Esophagus squamous epithelium (tissue), 5 donors: ENCODE measurements at regions not wholly inside any gene's neighbourhood (a gene's known extent, or its start where the extent isn't known, plus 50 kb on each side); places are given as distances from the start of the nearest gene placed in this dataset.

ENCODE experiments used
- DNase-seq: peaks from one replicate; lab custom pipeline; 2025; lab: John Stamatoyannopoulos, UW
- H3K27ac ChIP-seq, 4 donors: fragments of 200-600 bp; sonication (generic); one replicate each; pipeline ENCODE4 v1.5.1; 2016 to 2019; ENCODE audit warnings: mild to moderate bottlenecking in 1 of 4
- H3K27me3 ChIP-seq, 4 donors: fragments of 200-600 bp; sonication (generic); 1 replicate in 3 of 4; 2 replicates in 1 of 4; pipeline versions ENCODE4 v1.5.1 to v1.6.0; 2017 to 2021; ENCODE audit warnings: antibody characterized with exemption in 1 of 4
- H3K36me3 ChIP-seq, 3 donors: fragments of 200-600 bp; sonication (generic); one replicate each; pipeline ENCODE4 v1.5.1; 2016 to 2019
- H3K4me1 ChIP-seq, 3 donors: fragments of 200-600 bp; sonication (generic); one replicate each; pipeline ENCODE4 v1.5.1; 2017 to 2019
- H3K4me3 ChIP-seq, 4 donors: fragments of 200-600 bp; sonication (generic); 1 replicate in 3 of 4; 2 replicates in 1 of 4; pipeline ENCODE4 v1.5.1; 2016 to 2019; ENCODE audit warnings: mild to moderate bottlenecking in 2 of 4, moderate library complexity in 1 of 4
- H3K9me3 ChIP-seq, 3 donors: fragments of 200-600 bp; sonication (generic); one replicate each; pipeline ENCODE4 v1.5.1; 2016 to 2019
- POLR2A ChIP-seq, 4 donors: fragments of 450-650 bp; IDR thresholded peaks; one replicate each; pipeline ENCODE4 v1.6.1; 2017; ENCODE audit warnings: antibody characterized with exemption in 4 of 4, mild to moderate bottlenecking in 4 of 4, moderate library complexity in 3 of 4
- whole genome bisulfite sequencing, 2 donors: methylation state at CpG; one replicate each; pipeline ENCODE4 v1.1.5; 2018; 5-methylcytosine and 5-hydroxymethylcytosine counted together
- intact Hi-C: fragments of 100-400 bp; cut with DNase I; formaldehyde crosslinking; loops from one replicate; pipeline ENCODE4 v1.15.0; 2022
- TF ChIP-seq, protein P1 (sequence below), 6 experiments: fragments of 450-650 bp in 4 of 6; fragments of 200-600 bp in 2 of 6; sonication (generic) in 2 of 6; IDR thresholded peaks; one replicate each; pipeline ENCODE4 v1.5.1; 2016 to 2019; ENCODE audit warnings: antibody characterized with exemption in 6 of 6, mild to moderate bottlenecking in 4 of 6, moderate library complexity in 4 of 6
- donor health status: DM: yes; HTN: yes; CAD: no.

- no peaks in the 10 kb centered on the region for H3K4me1 ChIP-seq
- H3K9me3 ChIP-seq, result no peaks in the 10 kb centered on the region
- no peaks in the 10 kb centered on the region for H3K36me3 ChIP-seq
- DNase-seq, result no peak
- no peak overlapping the region for H3K27ac ChIP-seq
- WGBS, 2 donors, result 86 to 88% methylated on average over 2 of the region's 2 CpGs
- intact Hi-C loops, result no loop called here
- H3K27me3 ChIP-seq, result no peaks in the 10 kb centered on the region
- no peak overlapping the region for H3K4me3 ChIP-seq
- TF ChIP-seq, protein P1, sequence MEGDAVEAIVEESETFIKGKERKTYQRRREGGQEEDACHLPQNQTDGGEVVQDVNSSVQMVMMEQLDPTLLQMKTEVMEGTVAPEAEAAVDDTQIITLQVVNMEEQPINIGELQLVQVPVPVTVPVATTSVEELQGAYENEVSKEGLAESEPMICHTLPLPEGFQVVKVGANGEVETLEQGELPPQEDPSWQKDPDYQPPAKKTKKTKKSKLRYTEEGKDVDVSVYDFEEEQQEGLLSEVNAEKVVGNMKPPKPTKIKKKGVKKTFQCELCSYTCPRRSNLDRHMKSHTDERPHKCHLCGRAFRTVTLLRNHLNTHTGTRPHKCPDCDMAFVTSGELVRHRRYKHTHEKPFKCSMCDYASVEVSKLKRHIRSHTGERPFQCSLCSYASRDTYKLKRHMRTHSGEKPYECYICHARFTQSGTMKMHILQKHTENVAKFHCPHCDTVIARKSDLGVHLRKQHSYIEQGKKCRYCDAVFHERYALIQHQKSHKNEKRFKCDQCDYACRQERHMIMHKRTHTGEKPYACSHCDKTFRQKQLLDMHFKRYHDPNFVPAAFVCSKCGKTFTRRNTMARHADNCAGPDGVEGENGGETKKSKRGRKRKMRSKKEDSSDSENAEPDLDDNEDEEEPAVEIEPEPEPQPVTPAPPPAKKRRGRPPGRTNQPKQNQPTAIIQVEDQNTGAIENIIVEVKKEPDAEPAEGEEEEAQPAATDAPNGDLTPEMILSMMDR (IDR thresholded peaks at IDR 0.05), result no peak
- no peak for TF ChIP-seq POLR2A (IDR thresholded peaks at IDR 0.05)
These were observed 489.2 kb downstream of the SATB2 start for GRCh38 chr2:198968545-198968944.

- Histone ChIP-seq H3K27me3 (no peaks in the 10 kb centered on the region), H3K27ac (no peak overlapping the region), H3K36me3 (no peaks in the 10 kb centered on the region), H3K4me1 (no peaks in the 10 kb centered on the region), H3K9me3 (no peaks in the 10 kb centered on the region), H3K4me3 (no peak overlapping the region)
- no peak for DNase-seq
- TF ChIP-seq, protein P1 (IDR thresholded peaks at IDR 0.05), result no peak
- TF ChIP-seq POLR2A (IDR thresholded peaks at IDR 0.05), result no peak
- intact Hi-C loops, result no loop called here
These were observed 491.5 kb downstream of the SATB2 start for GRCh38 chr2:198966269-198966668.

DNA sequence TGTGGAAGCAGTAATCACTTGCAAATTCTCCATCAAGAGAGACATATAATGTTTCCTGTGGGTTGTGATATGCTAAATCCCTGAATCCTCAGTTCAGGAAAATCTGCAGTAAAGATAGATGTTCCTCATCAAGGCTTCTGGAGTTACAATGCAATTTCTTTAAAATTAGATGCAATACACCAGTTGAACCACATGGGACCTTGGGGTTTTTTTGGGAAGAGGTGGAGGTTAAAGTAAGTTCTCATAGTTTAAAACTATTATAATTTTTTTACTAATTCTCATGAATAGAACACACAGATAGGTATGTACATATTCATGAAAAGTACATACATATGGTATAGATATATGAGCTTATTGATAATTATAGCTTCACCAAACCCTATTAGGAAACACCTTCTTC, 496.2 kb downstream of the SATB2 start:
- Histone ChIP-seq H3K27me3 (no peaks in the 10 kb centered on the region), H3K4me3 (no peak overlapping the region), H3K9me3 (no peaks in the 10 kb centered on the region), H3K27ac (no peak overlapping the region), H3K36me3 (no peaks in the 10 kb centered on the region), H3K4me1 (no peaks in the 10 kb centered on the region)
- no peak for DNase-seq
- TF ChIP-seq POLR2A (IDR thresholded peaks at IDR 0.05), result no peak
- TF ChIP-seq, protein P1 (IDR thresholded peaks at IDR 0.05), result no peak
- intact Hi-C loops, result no loop called here

- no peaks in the 10 kb centered on the region for H3K9me3 ChIP-seq
- intact Hi-C loops, result no loop called here
- no peak overlapping the region for H3K27ac ChIP-seq
- 60 to 70% methylated on average over 1 of the region's 1 CpG for WGBS, 2 donors
- TF ChIP-seq POLR2A (IDR thresholded peaks at IDR 0.05), result no peak
- TF ChIP-seq, protein P1 (IDR thresholded peaks at IDR 0.05), result no peak
- H3K4me1 ChIP-seq, result no peaks in the 10 kb centered on the region
- no peak overlapping the region for H3K4me3 ChIP-seq
- DNase-seq, result no peak
- no peaks in the 10 kb centered on the region for H3K36me3 ChIP-seq
- no peaks in the 10 kb centered on the region for H3K27me3 ChIP-seq
These were observed 500.6 kb downstream of the SATB2 start for GRCh38 chr2:198957181-198957580.

- H3K4me3 ChIP-seq, result no peak overlapping the region
These were observed 504.4 kb downstream of the SATB2 start for GRCh38 chr2:198953328-198953727.

More at GRCh38 chr2:198953328-198953727, 504.4 kb downstream of the SATB2 start:
- no peak for DNase-seq
- Histone ChIP-seq H3K36me3 (no peaks in the 10 kb centered on the region), H3K27ac (no peak overlapping the region), H3K27me3 (no peaks in the 10 kb centered on the region), H3K4me1 (no peaks in the 10 kb centered on the region), H3K9me3 (no peaks in the 10 kb centered on the region)
- no peak for TF ChIP-seq POLR2A (IDR thresholded peaks at IDR 0.05)
- TF ChIP-seq, protein P1 (IDR thresholded peaks at IDR 0.05), result no peak
- intact Hi-C loops, result no loop called here
